ENCODE measurements at regions not wholly inside any gene's neighbourhood (a gene's known extent, or its start where the extent isn't known, plus 50 kb on each side); places are given as distances from the start of the nearest gene placed in this dataset.
A peak's percentile ranks its signal among the peaks of the same experiment; 100 is the strongest.
"Not testable (repeated sequence)": the region's sequence is repeated elsewhere in the genome, so short reads cannot be mapped to it uniquely, and the experiment has no call there.

- not testable (repeated sequence) for DNase-seq (ENCODE audit: low read depth, low spot score); H3K4me3 ChIP-seq (ENCODE audit: low read length)
Measured at GRCh38 chr4:49117951-49118350, 131.9 kb downstream of the CWH43 start.

GRCh38 chr4:49118379-49119212 is 132.5 kb downstream of the CWH43 start:
- H3K4me3 ChIP-seq (ENCODE audit: low read length); DNase-seq (ENCODE audit: low read depth, low spot score): not testable (repeated sequence)

- not testable (repeated sequence) for DNase-seq (ENCODE audit: low read depth, low spot score); H3K4me3 ChIP-seq (ENCODE audit: low read length)
Measured at GRCh38 chr4:49119345-49119744, 133.3 kb downstream of the CWH43 start.

GRCh38 chr4:49120042-49120779 is 134.1 kb downstream of the CWH43 start:
- H3K4me3 ChIP-seq (ENCODE audit: low read length); DNase-seq (ENCODE audit: low read depth, low spot score): not testable (repeated sequence)

GRCh38 chr4:49120804-49121203 is 134.7 kb downstream of the CWH43 start:
- not testable (repeated sequence) for H3K4me3 ChIP-seq (ENCODE audit: low read length)

GRCh38 chr4:49126443-49126842 is 140.4 kb downstream of the CWH43 start:
- H3K4me3 ChIP-seq (ENCODE audit: low read length); DNase-seq (ENCODE audit: low read depth, low spot score): not testable (repeated sequence)

More at GRCh38 chr4:49120804-49121203, 134.7 kb downstream of the CWH43 start:
- peak; percentile 49 for DNase-seq (ENCODE audit: low read depth, low spot score)

- not testable (repeated sequence) for DNase-seq (ENCODE audit: low read depth, low spot score); H3K4me3 ChIP-seq (ENCODE audit: low read length)
Measured at GRCh38 chr4:49126858-49127257, 140.8 kb downstream of the CWH43 start.

- H3K4me3 ChIP-seq (ENCODE audit: low read length); DNase-seq (ENCODE audit: low read depth, low spot score): not testable (repeated sequence)
Measured at GRCh38 chr4:49129385-49129784, 143.3 kb downstream of the CWH43 start.

GRCh38 chr4:49129870-49130269 is 143.8 kb downstream of the CWH43 start:
- not testable (repeated sequence) for H3K4me3 ChIP-seq (ENCODE audit: low read length); DNase-seq (ENCODE audit: low read depth, low spot score)

GRCh38 chr4:49130724-49131123 is 144.6 kb downstream of the CWH43 start:
- not testable (repeated sequence) for H3K4me3 ChIP-seq (ENCODE audit: low read length); DNase-seq (ENCODE audit: low read depth, low spot score)

GRCh38 chr4:49137043-49137442 is 151.0 kb downstream of the CWH43 start:
- H3K4me3 ChIP-seq (ENCODE audit: low read length); DNase-seq (ENCODE audit: low read depth, low spot score): not testable (repeated sequence)

GRCh38 chr4:49137961-49138360 is 151.9 kb downstream of the CWH43 start:
- not testable (repeated sequence) for H3K4me3 ChIP-seq (ENCODE audit: low read length)

GRCh38 chr4:49138818-49139217 is 152.7 kb downstream of the CWH43 start:
- not testable (repeated sequence) for DNase-seq (ENCODE audit: low read depth, low spot score); H3K4me3 ChIP-seq (ENCODE audit: low read length)

More at GRCh38 chr4:49137961-49138360, 151.9 kb downstream of the CWH43 start:
- not testable (repeated sequence) for DNase-seq (ENCODE audit: low read depth, low spot score)

- DNase-seq (ENCODE audit: low read depth, low spot score); H3K4me3 ChIP-seq (ENCODE audit: low read length): not testable (repeated sequence)
Measured at GRCh38 chr4:49139513-49139912, 153.4 kb downstream of the CWH43 start.

GRCh38 chr4:49140351-49140750 is 154.3 kb downstream of the CWH43 start:
- not testable (repeated sequence) for DNase-seq (ENCODE audit: low read depth, low spot score); H3K4me3 ChIP-seq (ENCODE audit: low read length)

GRCh38 chr4:49141955-49142354 is 155.9 kb downstream of the CWH43 start:
- H3K4me3 ChIP-seq (ENCODE audit: low read length); DNase-seq (ENCODE audit: low read depth, low spot score): not testable (repeated sequence)

GRCh38 chr4:49147143-49147542 is 161.1 kb downstream of the CWH43 start:
- DNase-seq (ENCODE audit: low read depth, low spot score); H3K4me3 ChIP-seq (ENCODE audit: low read length): not testable (repeated sequence)

- not testable (repeated sequence) for H3K4me3 ChIP-seq (ENCODE audit: low read length)
Measured at GRCh38 chr4:49147596-49147995, 161.5 kb downstream of the CWH43 start.

GRCh38 chr4:49149006-49149975 is 163.2 kb downstream of the CWH43 start:
- DNase-seq (ENCODE audit: low read depth, low spot score), result peak; percentile 86
- H3K4me3 ChIP-seq (ENCODE audit: low read length), result not testable (repeated sequence)

More at GRCh38 chr4:49147596-49147995, 161.5 kb downstream of the CWH43 start:
- DNase-seq (ENCODE audit: low read depth, low spot score), result not testable (repeated sequence)
